ENCODE measurements at regions not wholly inside any gene's neighbourhood (a gene's known extent, or its start where the extent isn't known, plus 50 kb on each side); places are given as distances from the start of the nearest gene placed in this dataset.

DNA sequence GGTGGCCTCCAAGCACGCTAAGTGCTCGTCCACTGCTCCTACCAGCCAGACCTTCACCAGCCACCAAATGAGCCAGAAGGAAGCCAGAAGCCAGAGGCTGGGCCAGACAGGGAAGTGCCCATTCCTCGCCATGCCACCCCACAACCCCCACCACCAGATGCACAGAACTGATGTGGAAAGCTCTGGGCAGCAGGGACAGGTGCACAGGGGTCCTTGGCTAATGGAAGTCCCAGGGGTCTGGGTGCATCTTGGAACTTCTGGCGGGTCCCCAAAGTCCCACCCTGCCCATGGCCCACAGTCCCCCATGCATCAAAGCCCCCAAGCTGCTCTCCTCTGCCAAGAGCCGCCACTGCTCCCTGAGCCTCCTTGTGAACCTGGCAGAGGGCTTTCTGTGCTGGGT, 173.1 kb upstream of the ID2 start:
- TF ChIP-seq CTCF (IDR thresholded peaks at IDR 0.05), result no peak
- TF ChIP-seq EP300 (IDR thresholded peaks at IDR 0.05), result no peak
